Stimulated activated CD8-positive, alpha-beta memory T cell treated with anti-CD3 and anti-CD28 coated beads, Interleukin-4, amount 100 ng/mL, for 48 hours (primary cell): ENCODE measurements at regions not wholly inside any gene's neighbourhood (a gene's known extent, or its start where the extent isn't known, plus 50 kb on each side); places are given as distances from the start of the nearest gene placed in this dataset.
"Not testable (repeated sequence)": the region's sequence is repeated elsewhere in the genome, so short reads cannot be mapped to it uniquely, and the experiment has no call there.

Experiments used
- DNase-seq: peaks from one replicate; pipeline ENCODE4 v3.0.0-alpha.2; 2020

GRCh38 chr12:14032191-14032590, 50.8 kb upstream of the GRIN2B start:
- DNase-seq, result not testable (repeated sequence)

GRCh38 chr12:14043776-14044175, 62.4 kb upstream of the GRIN2B start:
- no peak for DNase-seq

- DNase-seq, result no peak
Measured at GRCh38 chr12:14048941-14049545, 67.6 kb upstream of the GRIN2B start.

- DNase-seq, result no peak
Measured at GRCh38 chr12:14057895-14058294, 76.5 kb upstream of the GRIN2B start.

- no peak for DNase-seq
Measured at GRCh38 chr12:14058717-14059116, 77.3 kb upstream of the GRIN2B start.

- DNase-seq, result no peak
Measured at GRCh38 chr12:14059548-14059947, 78.1 kb upstream of the GRIN2B start.

GRCh38 chr12:14065616-14066015, 84.2 kb upstream of the GRIN2B start:
- no peak for DNase-seq

- no peak for DNase-seq
Measured at GRCh38 chr12:14066021-14066420, 84.6 kb upstream of the GRIN2B start.

GRCh38 chr12:14068961-14069360, 87.6 kb upstream of the GRIN2B start:
- DNase-seq, result no peak

- no peak for DNase-seq
Measured at GRCh38 chr12:14071833-14072232, 90.4 kb upstream of the GRIN2B start.

GRCh38 chr12:14072987-14073386, 91.6 kb upstream of the GRIN2B start:
- DNase-seq, result no peak

GRCh38 chr12:14075797-14076393, 94.5 kb upstream of the GRIN2B start:
- DNase-seq, result no peak

- DNase-seq, result no peak
Measured at GRCh38 chr12:14076538-14076937, 95.1 kb upstream of the GRIN2B start.

GRCh38 chr12:14086838-14087237, 105.4 kb upstream of the GRIN2B start:
- DNase-seq, result no peak

- DNase-seq, result no peak
Measured at GRCh38 chr12:14099994-14100393, 118.6 kb upstream of the GRIN2B start.

GRCh38 chr12:14101556-14101955, 120.2 kb upstream of the GRIN2B start:
- not testable (repeated sequence) for DNase-seq

- DNase-seq, result no peak
Measured at GRCh38 chr12:14111230-14111865, 129.9 kb upstream of the GRIN2B start.

- DNase-seq, result no peak
Measured at GRCh38 chr12:14113031-14113430, 131.6 kb upstream of the GRIN2B start.

- DNase-seq, result no peak
Measured at GRCh38 chr12:14126692-14127091, 145.3 kb upstream of the GRIN2B start.

- DNase-seq, result no peak
Measured at GRCh38 chr12:14129611-14130195, 148.3 kb upstream of the GRIN2B start.

GRCh38 chr12:14135996-14136395, 154.6 kb upstream of the GRIN2B start:
- no peak for DNase-seq

GRCh38 chr12:14138495-14138894, 157.1 kb upstream of the GRIN2B start:
- DNase-seq, result no peak

- DNase-seq, result no peak
Measured at GRCh38 chr12:14148489-14149270, 167.3 kb upstream of the GRIN2B start.
